ENCODE measurements at regions not wholly inside any gene's neighbourhood (a gene's known extent, or its start where the extent isn't known, plus 50 kb on each side); places are given as distances from the start of the nearest gene placed in this dataset.
A peak's percentile ranks its signal among the peaks of the same experiment; 100 is the strongest.

GRCh38 chr21:15443740-15444117 lies 286.1 kb upstream of the USP25 start:
- Histone ChIP-seq H3K9me2 (ENCODE audit: insufficient read depth) (peaks cover 2% of the 10 kb centered on the region; the same call in 1 of the 2 replicates), H3K4me1 (ENCODE audit: insufficient read depth) (peaks cover 22% of the 10 kb centered on the region), H3K4me2 (no peak overlapping the region), H3K27me3 (ENCODE audit: insufficient read depth) (no peaks in the 10 kb centered on the region), H2AFZ (no peak overlapping the region), H4K20me1 (replicated peaks; ENCODE audit: insufficient read depth) (no peaks in the 10 kb centered on the region), H3K79me2 (replicated peaks; ENCODE audit: insufficient read depth) (no peaks in the 10 kb centered on the region), H3K4me3 (no peak overlapping the region), H3F3A (replicated peaks; ENCODE audit: low read depth) (no peaks in the 10 kb centered on the region), H3K36me3 (ENCODE audit: insufficient read depth) (no peaks in the 10 kb centered on the region), H3K27ac (ENCODE audit: low read depth) (no peak overlapping the region)
- Mint-ChIP-seq H3K27me3 (ENCODE audit: insufficient read depth, low read depth, poor library complexity) (peaks cover 9% of the 10 kb centered on the region), H3K4me1 (peaks cover 55% of the 10 kb centered on the region), H3K4me3 (no peak overlapping the region), H3K27ac (peak overlapping the region; percentile 23; the same call in 1 of the 2 replicates), H3K9me3 (peaks cover 21% of the 10 kb centered on the region), H3K36me3 (ENCODE audit: low read depth) (peaks cover 20% of the 10 kb centered on the region)
- no peak for ATAC-seq
- TF ChIP-seq EZH2phosphoT487 (IDR thresholded peaks at IDR 0.05; ENCODE audit: unreplicated experiment) (no peak), ZNF114 (CRISPR knock-in tag; IDR thresholded peaks at IDR 0.05) (no peak), POLR2AphosphoS5 (IDR thresholded peaks at IDR 0.05; ENCODE audit: low read depth) (no peak), ZNF462 (CRISPR knock-in tag; IDR thresholded peaks at IDR 0.05) (no peak), STAT1 (IDR thresholded peaks at IDR 0.05; ENCODE audit: unreplicated experiment) (no peak), ETS1 (IDR thresholded peaks at IDR 0.05) (no peak), NANOG (IDR thresholded peaks at IDR 0.05; ENCODE audit: borderline replicate concordance) (no peak), CREB1 (CRISPR knock-in tag; IDR thresholded peaks at IDR 0.05; ENCODE audit: low read depth) (no peak), ZNF331 (CRISPR knock-in tag; IDR thresholded peaks at IDR 0.05; ENCODE audit: low read depth) (no peak), JUNB (IDR thresholded peaks at IDR 0.05; ENCODE audit: unreplicated experiment) (no peak), EZH2 (IDR thresholded peaks at IDR 0.05; ENCODE audit: low read depth, unreplicated experiment) (no peak)
- TF ChIP-seq, protein P1, sequence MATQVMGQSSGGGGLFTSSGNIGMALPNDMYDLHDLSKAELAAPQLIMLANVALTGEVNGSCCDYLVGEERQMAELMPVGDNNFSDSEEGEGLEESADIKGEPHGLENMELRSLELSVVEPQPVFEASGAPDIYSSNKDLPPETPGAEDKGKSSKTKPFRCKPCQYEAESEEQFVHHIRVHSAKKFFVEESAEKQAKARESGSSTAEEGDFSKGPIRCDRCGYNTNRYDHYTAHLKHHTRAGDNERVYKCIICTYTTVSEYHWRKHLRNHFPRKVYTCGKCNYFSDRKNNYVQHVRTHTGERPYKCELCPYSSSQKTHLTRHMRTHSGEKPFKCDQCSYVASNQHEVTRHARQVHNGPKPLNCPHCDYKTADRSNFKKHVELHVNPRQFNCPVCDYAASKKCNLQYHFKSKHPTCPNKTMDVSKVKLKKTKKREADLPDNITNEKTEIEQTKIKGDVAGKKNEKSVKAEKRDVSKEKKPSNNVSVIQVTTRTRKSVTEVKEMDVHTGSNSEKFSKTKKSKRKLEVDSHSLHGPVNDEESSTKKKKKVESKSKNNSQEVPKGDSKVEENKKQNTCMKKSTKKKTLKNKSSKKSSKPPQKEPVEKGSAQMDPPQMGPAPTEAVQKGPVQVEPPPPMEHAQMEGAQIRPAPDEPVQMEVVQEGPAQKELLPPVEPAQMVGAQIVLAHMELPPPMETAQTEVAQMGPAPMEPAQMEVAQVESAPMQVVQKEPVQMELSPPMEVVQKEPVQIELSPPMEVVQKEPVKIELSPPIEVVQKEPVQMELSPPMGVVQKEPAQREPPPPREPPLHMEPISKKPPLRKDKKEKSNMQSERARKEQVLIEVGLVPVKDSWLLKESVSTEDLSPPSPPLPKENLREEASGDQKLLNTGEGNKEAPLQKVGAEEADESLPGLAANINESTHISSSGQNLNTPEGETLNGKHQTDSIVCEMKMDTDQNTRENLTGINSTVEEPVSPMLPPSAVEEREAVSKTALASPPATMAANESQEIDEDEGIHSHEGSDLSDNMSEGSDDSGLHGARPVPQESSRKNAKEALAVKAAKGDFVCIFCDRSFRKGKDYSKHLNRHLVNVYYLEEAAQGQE (IDR thresholded peaks at IDR 0.05; ENCODE audit: unreplicated experiment), result no peak
- TF ChIP-seq, protein P2, sequence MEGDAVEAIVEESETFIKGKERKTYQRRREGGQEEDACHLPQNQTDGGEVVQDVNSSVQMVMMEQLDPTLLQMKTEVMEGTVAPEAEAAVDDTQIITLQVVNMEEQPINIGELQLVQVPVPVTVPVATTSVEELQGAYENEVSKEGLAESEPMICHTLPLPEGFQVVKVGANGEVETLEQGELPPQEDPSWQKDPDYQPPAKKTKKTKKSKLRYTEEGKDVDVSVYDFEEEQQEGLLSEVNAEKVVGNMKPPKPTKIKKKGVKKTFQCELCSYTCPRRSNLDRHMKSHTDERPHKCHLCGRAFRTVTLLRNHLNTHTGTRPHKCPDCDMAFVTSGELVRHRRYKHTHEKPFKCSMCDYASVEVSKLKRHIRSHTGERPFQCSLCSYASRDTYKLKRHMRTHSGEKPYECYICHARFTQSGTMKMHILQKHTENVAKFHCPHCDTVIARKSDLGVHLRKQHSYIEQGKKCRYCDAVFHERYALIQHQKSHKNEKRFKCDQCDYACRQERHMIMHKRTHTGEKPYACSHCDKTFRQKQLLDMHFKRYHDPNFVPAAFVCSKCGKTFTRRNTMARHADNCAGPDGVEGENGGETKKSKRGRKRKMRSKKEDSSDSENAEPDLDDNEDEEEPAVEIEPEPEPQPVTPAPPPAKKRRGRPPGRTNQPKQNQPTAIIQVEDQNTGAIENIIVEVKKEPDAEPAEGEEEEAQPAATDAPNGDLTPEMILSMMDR (conservative IDR thresholded peaks at IDR 0.05; ENCODE audit: low read depth in 2 of 2), result no peak
- no peak for DNase-seq (ENCODE audit: low spot score)

Data from GM23338 (cell line).